HL-60/S4 (cell line): ENCODE measurements at regions not wholly inside any gene's neighbourhood (a gene's known extent, or its start where the extent isn't known, plus 50 kb on each side); places are given as distances from the start of the nearest gene placed in this dataset.
"Not testable (repeated sequence)": the region's sequence is repeated elsewhere in the genome, so short reads cannot be mapped to it uniquely, and the experiment has no call there.

Experiments used
- in situ Hi-C: fragments of 300-500 bp; cut with MboI; formaldehyde crosslinking; loops from 2 replicates; pipeline ENCODE4 v1.14.3; 2022; ENCODE audit warnings: low sequenced_read_pairs

DNA sequence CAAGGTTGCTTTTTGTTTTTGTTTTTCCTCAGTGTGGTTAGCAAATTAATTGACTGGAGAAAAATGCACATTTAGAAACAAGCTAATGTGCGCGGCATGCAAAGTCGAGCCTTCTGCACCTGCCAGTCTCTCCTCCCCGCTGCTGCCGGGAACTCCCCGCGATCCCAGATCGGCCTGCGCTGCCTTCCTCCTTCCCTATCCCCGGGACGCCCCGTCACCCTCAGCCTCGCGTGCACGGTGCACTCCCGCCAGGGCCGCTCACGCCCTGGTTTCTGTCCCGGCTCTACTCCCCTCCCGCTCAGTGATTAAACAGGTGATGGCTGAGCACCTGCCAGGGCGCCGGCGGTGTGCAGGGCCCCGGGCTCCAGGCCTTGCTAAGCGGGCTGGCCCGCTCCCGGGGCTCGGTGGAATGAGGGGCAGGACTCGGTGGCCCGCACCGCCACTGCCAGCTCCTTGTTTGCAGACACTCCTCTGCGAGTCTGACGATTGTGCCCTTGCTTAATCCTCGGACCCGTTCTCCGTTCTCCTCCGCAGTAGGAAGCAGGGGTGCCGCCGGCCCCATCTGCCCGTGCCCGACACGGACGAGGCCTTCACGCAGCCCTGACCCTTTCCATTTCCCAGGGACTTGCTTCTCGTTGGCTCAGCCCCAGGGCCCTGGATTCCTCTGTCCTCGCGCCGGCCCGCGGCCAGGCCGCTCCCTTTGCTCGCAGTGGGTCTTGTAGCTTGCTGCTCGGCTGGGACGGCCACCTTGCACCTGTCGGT is 143.4 kb downstream of the TRIML1 start:
- in situ Hi-C loops, result no loop called here

DNA sequence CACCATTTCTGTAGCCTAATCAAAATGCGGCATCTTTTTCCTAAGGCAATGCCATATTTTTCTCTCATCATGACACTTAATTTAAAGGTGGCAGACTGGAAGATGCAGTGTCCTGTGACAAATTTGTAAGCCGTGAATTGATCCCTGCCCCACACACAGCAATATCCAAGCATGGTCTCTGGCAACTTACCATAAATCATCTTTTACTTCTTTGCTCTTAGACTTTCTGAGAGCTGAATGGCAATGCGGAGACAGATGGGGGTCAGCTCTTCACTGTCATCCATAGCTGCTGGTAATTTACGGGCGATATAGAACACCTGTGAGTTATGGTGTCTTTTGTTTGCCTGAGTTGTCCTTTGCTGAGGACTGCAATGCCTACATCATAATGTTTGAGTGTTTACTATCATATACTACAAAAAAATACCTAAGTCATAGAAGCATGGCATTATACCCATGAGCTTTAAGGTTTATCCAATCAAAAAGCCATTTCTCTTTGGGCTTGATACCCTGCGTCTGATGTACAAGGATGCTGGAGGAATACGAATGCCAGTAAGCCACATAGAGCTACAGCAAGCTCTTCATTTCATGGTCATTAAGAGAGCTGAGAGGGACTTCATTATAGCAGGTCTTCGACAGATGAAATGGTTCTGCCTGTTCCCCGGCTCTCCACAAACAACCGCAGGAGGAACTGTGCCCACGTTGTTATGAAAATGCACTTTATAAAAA is 148.1 kb downstream of the TRIML1 start:
- in situ Hi-C loops, result no loop called here

GRCh38 chr4:188289531-188290125 is 150.4 kb downstream of the TRIML1 start:
- in situ Hi-C loops, result no loop called here

DNA sequence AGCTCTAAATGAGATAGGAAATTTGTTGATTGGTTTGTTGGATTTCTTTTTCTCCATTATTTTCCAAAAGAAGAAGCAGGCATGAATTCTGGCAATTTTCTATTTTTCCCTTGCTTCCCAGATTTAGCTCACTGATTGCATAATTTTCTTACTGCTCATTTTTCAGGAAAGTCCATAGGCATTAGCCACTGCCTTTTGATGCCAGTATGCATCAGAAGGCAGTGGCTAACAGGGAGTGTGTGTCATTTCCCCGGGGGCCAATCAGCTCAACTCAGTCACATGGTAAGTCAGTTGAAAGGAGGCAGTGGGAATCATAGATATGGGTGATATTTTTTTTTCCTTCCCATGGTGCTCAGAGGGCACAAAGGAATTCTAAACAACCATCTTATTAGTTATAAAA is 156.7 kb downstream of the TRIML1 start:
- in situ Hi-C loops, result no loop called here

- in situ Hi-C loops, result no loop called here
Measured at GRCh38 chr4:188296331-188296730, 157.1 kb downstream of the TRIML1 start.

- in situ Hi-C loops, result no loop called here
Measured at GRCh38 chr4:188297873-188298272, 158.6 kb downstream of the TRIML1 start.

DNA sequence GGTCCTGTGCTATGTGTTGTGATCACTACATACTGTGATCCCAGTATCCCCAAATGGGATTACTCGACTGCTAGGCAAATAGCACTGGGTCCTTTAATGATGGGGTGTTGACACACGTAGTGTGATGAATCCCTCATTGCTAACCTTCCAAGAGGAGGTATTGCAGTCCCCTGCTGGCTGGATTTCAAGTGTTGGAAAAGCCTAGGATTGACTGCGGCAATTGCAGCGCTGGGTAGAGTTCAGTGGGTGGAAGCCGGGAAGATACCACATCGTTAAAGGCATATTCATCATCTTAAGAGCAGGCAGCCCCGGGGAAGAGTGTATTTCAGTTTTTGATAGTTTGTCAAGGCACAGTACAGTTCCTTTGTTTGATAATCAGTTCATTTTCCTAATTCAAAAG is 159.9 kb downstream of the TRIML1 start:
- in situ Hi-C loops, result no loop called here

- in situ Hi-C loops, result no loop called here
Measured at GRCh38 chr4:188300385-188300784, 161.1 kb downstream of the TRIML1 start.

GRCh38 chr4:188305690-188306089 is 166.4 kb downstream of the TRIML1 start:
- in situ Hi-C loops, result no loop called here

- in situ Hi-C loops, result no loop called here
Measured at GRCh38 chr4:188307591-188307990, 168.3 kb downstream of the TRIML1 start.

- in situ Hi-C loops, result no loop called here
Measured at GRCh38 chr4:188308142-188308541, 168.9 kb downstream of the TRIML1 start.

DNA sequence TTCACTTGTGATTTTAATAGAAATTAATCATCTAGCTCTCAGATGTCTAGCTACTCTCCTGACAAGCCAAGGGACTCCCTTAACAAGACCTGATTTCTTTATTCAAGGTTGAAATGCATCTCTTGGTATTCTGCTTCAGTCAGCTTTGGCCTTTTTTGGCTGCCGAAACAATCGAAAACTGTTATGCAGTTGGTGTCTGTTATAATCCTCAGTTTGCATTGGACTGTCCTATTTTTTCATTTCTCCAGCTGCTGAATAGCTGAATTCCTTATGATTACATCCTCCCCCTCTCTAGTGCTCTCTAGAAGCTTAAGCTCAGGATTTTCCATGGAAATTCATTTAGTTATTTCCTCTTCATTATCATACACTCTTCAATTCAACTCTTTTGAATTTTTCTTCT is 177.2 kb downstream of the TRIML1 start:
- in situ Hi-C loops, result no loop called here

GRCh38 chr4:188328966-188329365 is 189.7 kb downstream of the TRIML1 start:
- in situ Hi-C loops, result no loop called here

GRCh38 chr4:188329521-188329920 is 190.3 kb downstream of the TRIML1 start:
- in situ Hi-C loops, result no loop called here

DNA sequence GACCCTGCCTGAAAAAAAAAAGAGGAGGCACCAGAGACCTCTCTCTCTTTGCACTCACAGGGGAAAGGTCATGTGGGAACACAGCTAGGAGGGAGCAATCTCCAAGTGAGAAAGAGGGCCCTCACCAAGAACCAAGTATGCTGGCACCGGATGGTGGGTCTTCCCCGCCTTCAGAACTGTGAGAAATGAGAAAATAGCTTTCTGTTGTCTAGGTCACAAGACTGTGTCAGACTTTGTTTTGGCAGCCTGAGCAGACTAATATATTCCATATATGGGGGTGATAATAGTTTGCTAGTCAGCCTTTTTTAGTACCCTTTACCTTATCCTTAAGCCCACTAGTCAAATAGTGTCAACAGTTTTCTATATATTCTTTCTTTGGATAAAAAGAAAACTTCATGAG is 193.0 kb downstream of the TRIML1 start:
- in situ Hi-C loops, result no loop called here

GRCh38 chr4:188336891-188337290 is 197.7 kb downstream of the TRIML1 start:
- in situ Hi-C loops, result no loop called here

DNA sequence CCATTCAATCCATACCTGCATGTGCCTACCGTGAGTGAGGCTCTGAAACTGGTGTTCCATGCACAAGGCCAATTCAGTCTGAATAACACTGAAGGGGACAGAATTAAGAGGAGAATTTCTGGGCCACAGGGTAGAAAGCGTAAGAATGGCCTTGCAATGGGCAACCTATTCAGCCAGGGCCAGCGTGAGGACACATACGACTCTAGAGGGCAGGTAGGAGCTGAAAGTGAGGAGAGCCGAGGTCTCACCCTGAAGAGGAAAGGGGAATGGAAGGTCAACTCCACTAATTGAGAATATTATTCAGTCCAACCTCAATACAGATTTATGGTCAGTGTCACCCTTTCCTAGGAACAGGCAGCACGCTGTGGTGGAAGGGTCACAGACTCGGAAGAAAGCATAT is 202.2 kb downstream of the TRIML1 start:
- in situ Hi-C loops, result no loop called here

- in situ Hi-C loops, result no loop called here
Measured at GRCh38 chr4:188346171-188346809, 207.0 kb downstream of the TRIML1 start.

DNA sequence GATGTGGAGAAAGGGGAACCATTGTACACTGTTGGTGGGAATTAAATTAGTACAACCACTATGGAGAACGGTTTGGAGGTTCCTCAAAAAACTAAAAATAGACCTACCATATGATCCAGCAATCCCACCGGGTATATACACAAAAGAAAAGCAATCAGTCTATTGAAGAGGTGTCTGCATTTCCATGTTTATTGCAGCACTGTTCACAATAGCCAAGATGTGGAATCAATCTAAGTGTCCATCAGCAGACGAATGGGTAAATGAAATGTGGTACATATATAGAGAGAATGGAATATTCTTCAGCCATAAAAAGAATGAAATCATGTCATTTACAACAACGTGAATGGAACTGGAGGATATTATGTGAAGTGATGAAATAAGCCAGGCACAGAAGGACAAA is 208.1 kb downstream of the TRIML1 start:
- in situ Hi-C loops, result no loop called here

GRCh38 chr4:188349569-188349968 is 210.3 kb downstream of the TRIML1 start:
- in situ Hi-C loops, result not testable (repeated sequence)

- in situ Hi-C loops, result no loop called here
Measured at GRCh38 chr4:188363196-188363595, 224.0 kb downstream of the TRIML1 start.

DNA sequence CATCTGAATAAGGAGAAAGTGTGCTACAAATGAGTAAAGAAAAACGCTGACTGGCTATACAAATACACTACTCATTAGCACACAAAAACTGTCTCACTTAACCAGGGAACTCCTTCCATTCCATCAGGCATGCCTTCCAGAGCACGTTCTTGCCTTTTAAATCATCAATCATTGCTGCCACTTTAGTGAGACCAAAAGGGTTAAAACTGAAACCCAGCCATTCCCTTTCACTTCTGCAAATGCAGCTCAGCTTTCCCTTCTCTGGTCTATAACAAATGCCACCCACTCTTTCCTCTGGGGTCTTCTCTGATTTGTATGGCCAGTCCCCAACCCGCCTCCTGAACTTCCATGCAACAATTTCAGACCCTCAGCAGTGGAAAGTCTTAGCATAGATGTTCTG is 231.5 kb downstream of the TRIML1 start:
- in situ Hi-C loops, result no loop called here
